NCI-H1048 (cell line): ENCODE measurements at regions not wholly inside any gene's neighbourhood (a gene's known extent, or its start where the extent isn't known, plus 50 kb on each side); places are given as distances from the start of the nearest gene placed in this dataset.
A peak's percentile ranks its signal among the peaks of the same experiment; 100 is the strongest.
"Not testable (repeated sequence)": the region's sequence is repeated elsewhere in the genome, so short reads cannot be mapped to it uniquely, and the experiment has no call there.

Experiments used
- DNase-seq: peaks from one replicate; lab custom pipeline; 2025; lab: John Stamatoyannopoulos, UW

GRCh38 chr3:157581956-157582636 lies 78.9 kb upstream of the VEPH1 start:
- DNase-seq: not testable (repeated sequence)

DNA sequence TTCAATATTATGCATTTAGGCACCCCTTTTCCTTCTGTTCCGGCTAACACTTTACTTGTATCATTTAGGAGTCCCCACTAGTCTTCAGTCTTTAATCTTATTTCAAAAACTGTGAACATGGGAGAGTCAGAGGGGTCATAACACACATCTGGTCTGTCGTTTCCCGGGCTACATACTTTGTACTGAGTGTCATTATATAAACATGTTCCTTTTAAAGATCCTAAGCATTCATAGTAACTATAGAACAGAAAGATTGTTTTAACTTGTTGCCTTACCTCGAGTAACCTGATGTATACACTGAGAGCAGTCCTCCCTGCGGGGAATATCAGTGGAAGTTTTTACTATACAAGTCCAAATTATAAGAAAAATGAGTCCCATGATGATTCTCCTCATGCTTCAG lies 78.2 kb upstream of the VEPH1 start:
- no peak for DNase-seq

GRCh38 chr3:157578181-157578580 lies 75.0 kb upstream of the VEPH1 start:
- DNase-seq: no peak

DNA sequence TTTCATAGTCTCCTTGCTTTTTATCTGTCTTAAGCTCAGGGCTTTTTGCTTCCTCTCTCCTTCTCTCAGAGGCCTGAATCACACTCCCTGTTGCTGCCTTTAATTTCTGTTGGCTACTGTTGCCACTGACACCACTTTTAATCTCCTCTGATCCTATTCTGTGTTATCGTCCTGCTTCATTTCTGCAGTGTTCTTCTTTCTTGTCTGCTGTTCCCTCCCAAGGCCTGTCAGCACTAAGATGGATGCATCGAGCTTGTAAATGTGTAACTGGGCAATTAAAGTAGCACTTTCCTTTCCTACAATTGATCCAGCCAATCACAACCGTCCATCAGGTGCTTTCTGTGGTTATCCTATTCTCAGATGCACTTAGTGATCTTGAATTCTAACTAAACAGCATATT lies 71.3 kb upstream of the VEPH1 start:
- DNase-seq: no peak

- no peak for DNase-seq
These were observed 70.7 kb upstream of the VEPH1 start for GRCh38 chr3:157573780-157574378.

- no peak for DNase-seq
These were observed 70.1 kb upstream of the VEPH1 start for GRCh38 chr3:157573281-157573680.

GRCh38 chr3:157572559-157573270 lies 69.5 kb upstream of the VEPH1 start:
- DNase-seq: peak; percentile 55

GRCh38 chr3:157566596-157566995 lies 63.4 kb upstream of the VEPH1 start:
- no peak for DNase-seq

GRCh38 chr3:157559401-157559800 lies 56.2 kb upstream of the VEPH1 start:
- no peak for DNase-seq
